ENCODE measurements at regions not wholly inside any gene's neighbourhood (a gene's known extent, or its start where the extent isn't known, plus 50 kb on each side); places are given as distances from the start of the nearest gene placed in this dataset.

DNA sequence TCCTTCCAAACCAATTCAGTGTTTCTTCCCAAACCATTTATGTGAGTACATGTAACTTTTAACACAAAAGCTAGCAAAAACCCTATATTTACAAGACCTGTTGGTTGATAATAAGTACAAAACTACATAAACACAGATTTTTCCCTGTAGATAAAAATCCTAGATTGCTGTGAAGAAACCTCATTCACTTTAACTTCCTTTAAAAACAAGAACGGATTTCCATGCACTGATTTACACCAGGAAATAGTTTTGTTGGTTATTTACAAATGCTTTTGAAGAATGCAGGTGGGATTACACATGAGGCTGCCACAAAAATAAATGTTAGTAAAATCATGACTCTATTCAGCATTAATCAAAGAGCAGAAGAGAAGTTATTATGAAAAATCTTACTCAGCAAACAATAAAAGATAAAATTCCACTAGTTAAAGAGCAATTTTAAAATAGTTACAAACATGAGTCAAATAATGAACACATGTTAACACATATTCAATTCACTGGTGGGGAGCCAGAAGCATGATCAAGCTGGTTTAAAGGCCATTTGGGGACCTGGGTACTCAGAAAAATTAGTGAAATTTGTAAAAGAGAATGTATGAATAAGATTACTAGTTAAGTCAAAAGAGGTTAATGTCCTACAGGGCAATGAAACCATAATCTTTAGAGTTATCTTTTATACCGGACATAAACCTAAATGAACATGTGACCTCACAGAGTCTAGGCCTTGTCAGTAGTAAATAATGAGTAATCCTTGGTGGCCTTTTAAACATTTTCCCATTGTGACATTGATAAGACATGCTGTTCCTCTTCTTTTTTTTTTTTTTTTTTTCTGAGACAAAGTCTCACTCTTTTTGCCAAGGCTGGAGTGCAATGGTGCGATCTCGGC, 79.9 kb downstream of the PHLDA1 start:
- TF ChIP-seq, protein P1, sequence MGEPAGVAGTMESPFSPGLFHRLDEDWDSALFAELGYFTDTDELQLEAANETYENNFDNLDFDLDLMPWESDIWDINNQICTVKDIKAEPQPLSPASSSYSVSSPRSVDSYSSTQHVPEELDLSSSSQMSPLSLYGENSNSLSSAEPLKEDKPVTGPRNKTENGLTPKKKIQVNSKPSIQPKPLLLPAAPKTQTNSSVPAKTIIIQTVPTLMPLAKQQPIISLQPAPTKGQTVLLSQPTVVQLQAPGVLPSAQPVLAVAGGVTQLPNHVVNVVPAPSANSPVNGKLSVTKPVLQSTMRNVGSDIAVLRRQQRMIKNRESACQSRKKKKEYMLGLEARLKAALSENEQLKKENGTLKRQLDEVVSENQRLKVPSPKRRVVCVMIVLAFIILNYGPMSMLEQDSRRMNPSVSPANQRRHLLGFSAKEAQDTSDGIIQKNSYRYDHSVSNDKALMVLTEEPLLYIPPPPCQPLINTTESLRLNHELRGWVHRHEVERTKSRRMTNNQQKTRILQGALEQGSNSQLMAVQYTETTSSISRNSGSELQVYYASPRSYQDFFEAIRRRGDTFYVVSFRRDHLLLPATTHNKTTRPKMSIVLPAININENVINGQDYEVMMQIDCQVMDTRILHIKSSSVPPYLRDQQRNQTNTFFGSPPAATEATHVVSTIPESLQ (CRISPR knock-in tag; IDR thresholded peaks at IDR 0.05): no peak
- TF ChIP-seq, protein P2, sequence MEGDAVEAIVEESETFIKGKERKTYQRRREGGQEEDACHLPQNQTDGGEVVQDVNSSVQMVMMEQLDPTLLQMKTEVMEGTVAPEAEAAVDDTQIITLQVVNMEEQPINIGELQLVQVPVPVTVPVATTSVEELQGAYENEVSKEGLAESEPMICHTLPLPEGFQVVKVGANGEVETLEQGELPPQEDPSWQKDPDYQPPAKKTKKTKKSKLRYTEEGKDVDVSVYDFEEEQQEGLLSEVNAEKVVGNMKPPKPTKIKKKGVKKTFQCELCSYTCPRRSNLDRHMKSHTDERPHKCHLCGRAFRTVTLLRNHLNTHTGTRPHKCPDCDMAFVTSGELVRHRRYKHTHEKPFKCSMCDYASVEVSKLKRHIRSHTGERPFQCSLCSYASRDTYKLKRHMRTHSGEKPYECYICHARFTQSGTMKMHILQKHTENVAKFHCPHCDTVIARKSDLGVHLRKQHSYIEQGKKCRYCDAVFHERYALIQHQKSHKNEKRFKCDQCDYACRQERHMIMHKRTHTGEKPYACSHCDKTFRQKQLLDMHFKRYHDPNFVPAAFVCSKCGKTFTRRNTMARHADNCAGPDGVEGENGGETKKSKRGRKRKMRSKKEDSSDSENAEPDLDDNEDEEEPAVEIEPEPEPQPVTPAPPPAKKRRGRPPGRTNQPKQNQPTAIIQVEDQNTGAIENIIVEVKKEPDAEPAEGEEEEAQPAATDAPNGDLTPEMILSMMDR (IDR thresholded peaks at IDR 0.05): no peak
- TF ChIP-seq, protein P3, sequence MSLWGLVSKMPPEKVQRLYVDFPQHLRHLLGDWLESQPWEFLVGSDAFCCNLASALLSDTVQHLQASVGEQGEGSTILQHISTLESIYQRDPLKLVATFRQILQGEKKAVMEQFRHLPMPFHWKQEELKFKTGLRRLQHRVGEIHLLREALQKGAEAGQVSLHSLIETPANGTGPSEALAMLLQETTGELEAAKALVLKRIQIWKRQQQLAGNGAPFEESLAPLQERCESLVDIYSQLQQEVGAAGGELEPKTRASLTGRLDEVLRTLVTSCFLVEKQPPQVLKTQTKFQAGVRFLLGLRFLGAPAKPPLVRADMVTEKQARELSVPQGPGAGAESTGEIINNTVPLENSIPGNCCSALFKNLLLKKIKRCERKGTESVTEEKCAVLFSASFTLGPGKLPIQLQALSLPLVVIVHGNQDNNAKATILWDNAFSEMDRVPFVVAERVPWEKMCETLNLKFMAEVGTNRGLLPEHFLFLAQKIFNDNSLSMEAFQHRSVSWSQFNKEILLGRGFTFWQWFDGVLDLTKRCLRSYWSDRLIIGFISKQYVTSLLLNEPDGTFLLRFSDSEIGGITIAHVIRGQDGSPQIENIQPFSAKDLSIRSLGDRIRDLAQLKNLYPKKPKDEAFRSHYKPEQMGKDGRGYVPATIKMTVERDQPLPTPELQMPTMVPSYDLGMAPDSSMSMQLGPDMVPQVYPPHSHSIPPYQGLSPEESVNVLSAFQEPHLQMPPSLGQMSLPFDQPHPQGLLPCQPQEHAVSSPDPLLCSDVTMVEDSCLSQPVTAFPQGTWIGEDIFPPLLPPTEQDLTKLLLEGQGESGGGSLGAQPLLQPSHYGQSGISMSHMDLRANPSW (CRISPR knock-in tag; conservative IDR thresholded peaks at IDR 0.05; ENCODE audit: low read depth): no peak
- TF ChIP-seq, protein P4, sequence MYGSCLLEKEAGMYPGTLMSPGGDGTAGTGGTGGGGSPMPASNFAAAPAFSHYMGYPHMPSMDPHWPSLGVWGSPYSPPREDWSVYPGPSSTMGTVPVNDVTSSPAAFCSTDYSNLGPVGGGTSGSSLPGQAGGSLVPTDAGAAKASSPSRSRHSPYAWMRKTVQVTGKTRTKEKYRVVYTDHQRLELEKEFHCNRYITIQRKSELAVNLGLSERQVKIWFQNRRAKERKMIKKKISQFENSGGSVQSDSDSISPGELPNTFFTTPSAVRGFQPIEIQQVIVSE (CRISPR knock-in tag; IDR thresholded peaks at IDR 0.05; ENCODE audit: borderline replicate concordance): no peak
- no peak for TF ChIP-seq ZNF121 (CRISPR knock-in tag; IDR thresholded peaks at IDR 0.05)
- TF ChIP-seq HMGA2 (CRISPR knock-in tag; IDR thresholded peaks at IDR 0.05): no peak
- TF ChIP-seq SP1 (CRISPR knock-in tag; conservative IDR thresholded peaks at IDR 0.05): no peak
- TF ChIP-seq, protein P5, sequence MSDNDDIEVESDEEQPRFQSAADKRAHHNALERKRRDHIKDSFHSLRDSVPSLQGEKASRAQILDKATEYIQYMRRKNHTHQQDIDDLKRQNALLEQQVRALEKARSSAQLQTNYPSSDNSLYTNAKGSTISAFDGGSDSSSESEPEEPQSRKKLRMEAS (CRISPR knock-in tag; IDR thresholded peaks at IDR 0.05): no peak
- TF ChIP-seq SMAD3 (CRISPR knock-in tag; IDR thresholded peaks at IDR 0.05; ENCODE audit: borderline replicate concordance): no peak
- TF ChIP-seq FOXJ3 (CRISPR knock-in tag; IDR thresholded peaks at IDR 0.05; ENCODE audit: borderline replicate concordance): no peak

Data from WTC11 (cell line).